ENCODE measurements at regions not wholly inside any gene's neighbourhood (a gene's known extent, or its start where the extent isn't known, plus 50 kb on each side); places are given as distances from the start of the nearest gene placed in this dataset.

GRCh38 chr12:5210179-5210922 is 166.7 kb downstream of the KCNA5 start:
- TF ChIP-seq CTCF (IDR thresholded peaks at IDR 0.05) = no peak
- no peak for TF ChIP-seq ZFX (IDR thresholded peaks at IDR 0.05; ENCODE audit: borderline replicate concordance)
